NCI-H82 treated with DMSO at 0.1 percent for 48 hours (cell line): ENCODE measurements at regions not wholly inside any gene's neighbourhood (a gene's known extent, or its start where the extent isn't known, plus 50 kb on each side); places are given as distances from the start of the nearest gene placed in this dataset.
A peak's percentile ranks its signal among the peaks of the same experiment; 100 is the strongest.
"Not testable (repeated sequence)": the region's sequence is repeated elsewhere in the genome, so short reads cannot be mapped to it uniquely, and the experiment has no call there.

Experiments used
- DNase-seq: peaks from one replicate; lab custom pipeline; 2025; ENCODE audit not compliant: unreplicated experiment; lab: John Stamatoyannopoulos, UW

GRCh38 chr5:7202846-7203245 is 193.1 kb upstream of the ADCY2 start:
- DNase-seq, result no peak

GRCh38 chr5:7207979-7208378 is 188.0 kb upstream of the ADCY2 start:
- DNase-seq, result no peak

- DNase-seq, result no peak
These were observed 187.0 kb upstream of the ADCY2 start for GRCh38 chr5:7208938-7209337.

- no peak for DNase-seq
These were observed 186.3 kb upstream of the ADCY2 start for GRCh38 chr5:7209658-7210057.

- DNase-seq, result no peak
These were observed 185.4 kb upstream of the ADCY2 start for GRCh38 chr5:7210549-7210948.

GRCh38 chr5:7213525-7213924 is 182.4 kb upstream of the ADCY2 start:
- no peak for DNase-seq

GRCh38 chr5:7214906-7215416 is 181.0 kb upstream of the ADCY2 start:
- no peak for DNase-seq

- DNase-seq, result no peak
These were observed 177.8 kb upstream of the ADCY2 start for GRCh38 chr5:7218141-7218540.

- DNase-seq, result no peak
These were observed 175.8 kb upstream of the ADCY2 start for GRCh38 chr5:7220156-7220555.

- DNase-seq, result no peak
These were observed 174.9 kb upstream of the ADCY2 start for GRCh38 chr5:7221041-7221440.

- DNase-seq, result no peak
These were observed 170.1 kb upstream of the ADCY2 start for GRCh38 chr5:7225826-7226225.

GRCh38 chr5:7242118-7242710 is 153.7 kb upstream of the ADCY2 start:
- DNase-seq, result no peak

GRCh38 chr5:7244208-7244607 is 151.7 kb upstream of the ADCY2 start:
- no peak for DNase-seq

GRCh38 chr5:7245121-7245651 is 150.8 kb upstream of the ADCY2 start:
- DNase-seq, result no peak

- no peak for DNase-seq
These were observed 149.7 kb upstream of the ADCY2 start for GRCh38 chr5:7246287-7246686.

GRCh38 chr5:7250004-7250403 is 145.9 kb upstream of the ADCY2 start:
- DNase-seq, result no peak

- DNase-seq, result no peak
These were observed 145.3 kb upstream of the ADCY2 start for GRCh38 chr5:7250611-7251010.

GRCh38 chr5:7251132-7251531 is 144.8 kb upstream of the ADCY2 start:
- DNase-seq, result no peak

- peak; percentile 46 for DNase-seq
These were observed 134.9 kb upstream of the ADCY2 start for GRCh38 chr5:7261049-7261448.

- DNase-seq, result no peak
These were observed 134.0 kb upstream of the ADCY2 start for GRCh38 chr5:7261900-7262299.

GRCh38 chr5:7263398-7264015 is 132.4 kb upstream of the ADCY2 start:
- DNase-seq, result not testable (repeated sequence)

GRCh38 chr5:7265776-7266175 is 130.2 kb upstream of the ADCY2 start:
- DNase-seq, result not testable (repeated sequence)

GRCh38 chr5:7268722-7269121 is 127.2 kb upstream of the ADCY2 start:
- not testable (repeated sequence) for DNase-seq
